ENCODE measurements at regions not wholly inside any gene's neighbourhood (a gene's known extent, or its start where the extent isn't known, plus 50 kb on each side); places are given as distances from the start of the nearest gene placed in this dataset.

DNA sequence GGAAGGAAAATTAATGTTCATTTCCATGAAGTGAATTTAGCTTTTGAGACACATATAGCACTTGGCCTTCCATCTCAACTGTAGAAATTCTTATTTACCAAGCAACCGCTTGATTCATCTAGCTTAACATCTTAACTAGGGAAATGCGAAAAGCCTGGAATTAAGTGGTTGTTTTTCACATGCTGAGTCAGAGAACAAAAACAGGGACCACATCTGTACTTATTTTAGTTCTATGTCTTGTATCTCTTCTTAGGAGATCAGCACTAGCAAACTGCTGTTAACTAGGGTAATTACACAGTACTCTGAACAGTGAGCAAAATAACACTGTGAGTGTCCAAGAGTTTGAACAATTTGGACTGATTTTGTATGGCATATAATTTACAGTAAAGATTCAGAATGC, 590.9 kb upstream of the NRSN1 start (continued):
- no peak for TF ChIP-seq MXD4 (CRISPR knock-in tag; IDR thresholded peaks at IDR 0.05; ENCODE audit: borderline replicate concordance)
- no peak for TF ChIP-seq RORB (CRISPR knock-in tag; IDR thresholded peaks at IDR 0.05)
- TF ChIP-seq, protein P1, sequence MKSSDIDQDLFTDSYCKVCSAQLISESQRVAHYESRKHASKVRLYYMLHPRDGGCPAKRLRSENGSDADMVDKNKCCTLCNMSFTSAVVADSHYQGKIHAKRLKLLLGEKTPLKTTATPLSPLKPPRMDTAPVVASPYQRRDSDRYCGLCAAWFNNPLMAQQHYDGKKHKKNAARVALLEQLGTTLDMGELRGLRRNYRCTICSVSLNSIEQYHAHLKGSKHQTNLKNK (CRISPR knock-in tag; IDR thresholded peaks at IDR 0.05), result no peak
- TF ChIP-seq, protein P2, sequence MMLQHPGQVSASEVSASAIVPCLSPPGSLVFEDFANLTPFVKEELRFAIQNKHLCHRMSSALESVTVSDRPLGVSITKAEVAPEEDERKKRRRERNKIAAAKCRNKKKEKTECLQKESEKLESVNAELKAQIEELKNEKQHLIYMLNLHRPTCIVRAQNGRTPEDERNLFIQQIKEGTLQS (CRISPR knock-in tag; conservative IDR thresholded peaks at IDR 0.05), result no peak
- no peak for TF ChIP-seq OVOL2 (CRISPR knock-in tag; IDR thresholded peaks at IDR 0.05; ENCODE audit: borderline replicate concordance)
- TF ChIP-seq, protein P3, sequence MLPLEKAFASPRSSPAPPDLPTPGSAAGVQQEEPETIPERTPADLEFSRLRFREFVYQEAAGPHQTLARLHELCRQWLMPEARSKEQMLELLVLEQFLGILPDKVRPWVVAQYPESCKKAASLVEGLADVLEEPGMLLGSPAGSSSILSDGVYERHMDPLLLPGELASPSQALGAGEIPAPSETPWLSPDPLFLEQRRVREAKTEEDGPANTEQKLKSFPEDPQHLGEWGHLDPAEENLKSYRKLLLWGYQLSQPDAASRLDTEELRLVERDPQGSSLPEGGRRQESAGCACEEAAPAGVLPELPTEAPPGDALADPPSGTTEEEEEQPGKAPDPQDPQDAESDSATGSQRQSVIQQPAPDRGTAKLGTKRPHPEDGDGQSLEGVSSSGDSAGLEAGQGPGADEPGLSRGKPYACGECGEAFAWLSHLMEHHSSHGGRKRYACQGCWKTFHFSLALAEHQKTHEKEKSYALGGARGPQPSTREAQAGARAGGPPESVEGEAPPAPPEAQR (CRISPR knock-in tag; IDR thresholded peaks at IDR 0.05), result no peak
- TF ChIP-seq NR2C2 (CRISPR knock-in tag; IDR thresholded peaks at IDR 0.05), result no peak
- TF ChIP-seq, protein P4, sequence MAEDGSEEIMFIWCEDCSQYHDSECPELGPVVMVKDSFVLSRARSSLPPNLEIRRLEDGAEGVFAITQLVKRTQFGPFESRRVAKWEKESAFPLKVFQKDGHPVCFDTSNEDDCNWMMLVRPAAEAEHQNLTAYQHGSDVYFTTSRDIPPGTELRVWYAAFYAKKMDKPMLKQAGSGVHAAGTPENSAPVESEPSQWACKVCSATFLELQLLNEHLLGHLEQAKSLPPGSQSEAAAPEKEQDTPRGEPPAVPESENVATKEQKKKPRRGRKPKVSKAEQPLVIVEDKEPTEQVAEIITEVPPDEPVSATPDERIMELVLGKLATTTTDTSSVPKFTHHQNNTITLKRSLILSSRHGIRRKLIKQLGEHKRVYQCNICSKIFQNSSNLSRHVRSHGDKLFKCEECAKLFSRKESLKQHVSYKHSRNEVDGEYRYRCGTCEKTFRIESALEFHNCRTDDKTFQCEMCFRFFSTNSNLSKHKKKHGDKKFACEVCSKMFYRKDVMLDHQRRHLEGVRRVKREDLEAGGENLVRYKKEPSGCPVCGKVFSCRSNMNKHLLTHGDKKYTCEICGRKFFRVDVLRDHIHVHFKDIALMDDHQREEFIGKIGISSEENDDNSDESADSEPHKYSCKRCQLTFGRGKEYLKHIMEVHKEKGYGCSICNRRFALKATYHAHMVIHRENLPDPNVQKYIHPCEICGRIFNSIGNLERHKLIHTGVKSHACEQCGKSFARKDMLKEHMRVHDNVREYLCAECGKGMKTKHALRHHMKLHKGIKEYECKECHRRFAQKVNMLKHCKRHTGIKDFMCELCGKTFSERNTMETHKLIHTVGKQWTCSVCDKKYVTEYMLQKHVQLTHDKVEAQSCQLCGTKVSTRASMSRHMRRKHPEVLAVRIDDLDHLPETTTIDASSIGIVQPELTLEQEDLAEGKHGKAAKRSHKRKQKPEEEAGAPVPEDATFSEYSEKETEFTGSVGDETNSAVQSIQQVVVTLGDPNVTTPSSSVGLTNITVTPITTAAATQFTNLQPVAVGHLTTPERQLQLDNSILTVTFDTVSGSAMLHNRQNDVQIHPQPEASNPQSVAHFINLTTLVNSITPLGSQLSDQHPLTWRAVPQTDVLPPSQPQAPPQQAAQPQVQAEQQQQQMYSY (CRISPR knock-in tag; IDR thresholded peaks at IDR 0.05), result no peak
- TF ChIP-seq, protein P5, sequence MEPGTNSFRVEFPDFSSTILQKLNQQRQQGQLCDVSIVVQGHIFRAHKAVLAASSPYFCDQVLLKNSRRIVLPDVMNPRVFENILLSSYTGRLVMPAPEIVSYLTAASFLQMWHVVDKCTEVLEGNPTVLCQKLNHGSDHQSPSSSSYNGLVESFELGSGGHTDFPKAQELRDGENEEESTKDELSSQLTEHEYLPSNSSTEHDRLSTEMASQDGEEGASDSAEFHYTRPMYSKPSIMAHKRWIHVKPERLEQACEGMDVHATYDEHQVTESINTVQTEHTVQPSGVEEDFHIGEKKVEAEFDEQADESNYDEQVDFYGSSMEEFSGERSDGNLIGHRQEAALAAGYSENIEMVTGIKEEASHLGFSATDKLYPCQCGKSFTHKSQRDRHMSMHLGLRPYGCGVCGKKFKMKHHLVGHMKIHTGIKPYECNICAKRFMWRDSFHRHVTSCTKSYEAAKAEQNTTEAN (CRISPR knock-in tag; IDR thresholded peaks at IDR 0.05), result no peak
- TF ChIP-seq, protein P6, sequence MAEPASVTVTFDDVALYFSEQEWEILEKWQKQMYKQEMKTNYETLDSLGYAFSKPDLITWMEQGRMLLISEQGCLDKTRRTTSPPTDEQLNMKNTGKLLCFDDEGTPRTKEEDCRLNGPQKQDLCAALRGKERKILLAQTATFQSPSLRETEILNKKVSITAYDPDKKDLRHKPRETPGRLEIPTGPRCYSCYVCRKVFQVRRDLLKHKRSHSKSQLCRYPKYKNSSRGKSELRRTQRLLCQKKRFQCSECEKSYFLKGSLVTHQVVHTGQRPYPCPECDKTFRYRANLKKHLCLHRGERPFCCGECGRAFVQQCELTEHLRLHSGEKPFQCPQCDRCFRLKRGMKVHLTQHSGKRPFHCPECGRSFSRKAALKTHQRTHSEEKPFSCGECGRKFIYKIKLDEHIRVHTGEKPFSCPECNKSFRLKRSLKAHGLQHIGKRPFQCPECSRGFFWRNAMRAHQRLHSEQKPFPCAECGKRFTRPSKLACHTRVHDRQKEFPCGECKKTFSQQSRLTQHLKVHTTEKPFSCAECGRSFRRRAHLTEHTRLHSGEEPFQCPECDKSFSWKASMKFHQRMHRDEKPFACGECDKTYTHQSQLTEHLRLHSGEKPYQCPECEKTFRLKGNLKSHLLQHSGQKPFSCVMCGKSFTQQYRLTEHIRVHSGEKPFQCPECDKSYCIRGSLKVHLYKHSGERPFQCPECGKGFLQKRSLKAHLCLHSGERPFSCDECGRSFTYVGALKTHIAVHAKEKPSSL (CRISPR knock-in tag; conservative IDR thresholded peaks at IDR 0.05), result no peak

DNA sequence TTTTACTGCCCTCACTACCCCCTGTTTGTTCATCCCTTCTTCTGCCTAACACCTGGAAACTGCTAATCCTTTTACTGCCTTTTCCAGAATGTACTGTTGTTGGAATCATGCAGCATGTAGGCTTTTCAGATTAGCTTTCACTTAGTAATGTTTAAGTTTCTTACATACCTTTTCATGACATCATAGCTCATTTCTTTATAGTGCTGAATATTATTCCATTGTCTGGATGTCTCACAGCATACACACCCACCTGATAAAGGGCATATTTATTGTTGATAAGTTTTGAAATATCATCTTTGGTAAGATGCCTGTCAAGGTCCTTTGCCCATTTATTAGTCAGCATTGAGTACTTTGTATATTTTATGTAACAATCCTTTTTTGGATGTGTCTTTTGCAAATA, 588.2 kb upstream of the NRSN1 start:
- ChIA-PET CTCF (no interaction called here), POLR2A (no interaction called here)
- Mint-ChIP-seq H3K27ac (no peak overlapping the region), H3K9me3 (no peaks in the 10 kb centered on the region; the same call in 1 of the 2 replicates), H3K4me3 (no peak overlapping the region), H3K4me1 (peaks cover 19% of the 10 kb centered on the region), H3K27me3 (ENCODE audit: low read depth) (no peaks in the 10 kb centered on the region; the same call in 1 of the 2 replicates), H3K36me3 (no peaks in the 10 kb centered on the region)
- ATAC-seq (no peak), DNase-seq (ENCODE audit: low spot score) (no peak)
- TF ChIP-seq HMGA2 (CRISPR knock-in tag; IDR thresholded peaks at IDR 0.05) (no peak), SP1 (CRISPR knock-in tag; conservative IDR thresholded peaks at IDR 0.05) (no peak), TCF7 (CRISPR knock-in tag; IDR thresholded peaks at IDR 0.05; ENCODE audit: low read depth) (no peak), ELF4 (CRISPR knock-in tag; IDR thresholded peaks at IDR 0.05; ENCODE audit: low read depth) (no peak), CREB1 (CRISPR knock-in tag; IDR thresholded peaks at IDR 0.05) (no peak), ATF1 (CRISPR knock-in tag; IDR thresholded peaks at IDR 0.05) (no peak), ZNF219 (CRISPR knock-in tag; IDR thresholded peaks at IDR 0.05; ENCODE audit: borderline replicate concordance) (no peak), CBFB (CRISPR knock-in tag; IDR thresholded peaks at IDR 0.05; ENCODE audit: low read depth) (no peak)
- TF ChIP-seq, protein P7, sequence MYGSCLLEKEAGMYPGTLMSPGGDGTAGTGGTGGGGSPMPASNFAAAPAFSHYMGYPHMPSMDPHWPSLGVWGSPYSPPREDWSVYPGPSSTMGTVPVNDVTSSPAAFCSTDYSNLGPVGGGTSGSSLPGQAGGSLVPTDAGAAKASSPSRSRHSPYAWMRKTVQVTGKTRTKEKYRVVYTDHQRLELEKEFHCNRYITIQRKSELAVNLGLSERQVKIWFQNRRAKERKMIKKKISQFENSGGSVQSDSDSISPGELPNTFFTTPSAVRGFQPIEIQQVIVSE (CRISPR knock-in tag; IDR thresholded peaks at IDR 0.05; ENCODE audit: borderline replicate concordance), result no peak
- TF ChIP-seq, protein P8, sequence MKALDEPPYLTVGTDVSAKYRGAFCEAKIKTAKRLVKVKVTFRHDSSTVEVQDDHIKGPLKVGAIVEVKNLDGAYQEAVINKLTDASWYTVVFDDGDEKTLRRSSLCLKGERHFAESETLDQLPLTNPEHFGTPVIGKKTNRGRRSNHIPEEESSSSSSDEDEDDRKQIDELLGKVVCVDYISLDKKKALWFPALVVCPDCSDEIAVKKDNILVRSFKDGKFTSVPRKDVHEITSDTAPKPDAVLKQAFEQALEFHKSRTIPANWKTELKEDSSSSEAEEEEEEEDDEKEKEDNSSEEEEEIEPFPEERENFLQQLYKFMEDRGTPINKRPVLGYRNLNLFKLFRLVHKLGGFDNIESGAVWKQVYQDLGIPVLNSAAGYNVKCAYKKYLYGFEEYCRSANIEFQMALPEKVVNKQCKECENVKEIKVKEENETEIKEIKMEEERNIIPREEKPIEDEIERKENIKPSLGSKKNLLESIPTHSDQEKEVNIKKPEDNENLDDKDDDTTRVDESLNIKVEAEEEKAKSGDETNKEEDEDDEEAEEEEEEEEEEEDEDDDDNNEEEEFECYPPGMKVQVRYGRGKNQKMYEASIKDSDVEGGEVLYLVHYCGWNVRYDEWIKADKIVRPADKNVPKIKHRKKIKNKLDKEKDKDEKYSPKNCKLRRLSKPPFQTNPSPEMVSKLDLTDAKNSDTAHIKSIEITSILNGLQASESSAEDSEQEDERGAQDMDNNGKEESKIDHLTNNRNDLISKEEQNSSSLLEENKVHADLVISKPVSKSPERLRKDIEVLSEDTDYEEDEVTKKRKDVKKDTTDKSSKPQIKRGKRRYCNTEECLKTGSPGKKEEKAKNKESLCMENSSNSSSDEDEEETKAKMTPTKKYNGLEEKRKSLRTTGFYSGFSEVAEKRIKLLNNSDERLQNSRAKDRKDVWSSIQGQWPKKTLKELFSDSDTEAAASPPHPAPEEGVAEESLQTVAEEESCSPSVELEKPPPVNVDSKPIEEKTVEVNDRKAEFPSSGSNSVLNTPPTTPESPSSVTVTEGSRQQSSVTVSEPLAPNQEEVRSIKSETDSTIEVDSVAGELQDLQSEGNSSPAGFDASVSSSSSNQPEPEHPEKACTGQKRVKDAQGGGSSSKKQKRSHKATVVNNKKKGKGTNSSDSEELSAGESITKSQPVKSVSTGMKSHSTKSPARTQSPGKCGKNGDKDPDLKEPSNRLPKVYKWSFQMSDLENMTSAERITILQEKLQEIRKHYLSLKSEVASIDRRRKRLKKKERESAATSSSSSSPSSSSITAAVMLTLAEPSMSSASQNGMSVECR (CRISPR knock-in tag; IDR thresholded peaks at IDR 0.05; ENCODE audit: borderline replicate concordance), result no peak
- TF ChIP-seq, protein P9, sequence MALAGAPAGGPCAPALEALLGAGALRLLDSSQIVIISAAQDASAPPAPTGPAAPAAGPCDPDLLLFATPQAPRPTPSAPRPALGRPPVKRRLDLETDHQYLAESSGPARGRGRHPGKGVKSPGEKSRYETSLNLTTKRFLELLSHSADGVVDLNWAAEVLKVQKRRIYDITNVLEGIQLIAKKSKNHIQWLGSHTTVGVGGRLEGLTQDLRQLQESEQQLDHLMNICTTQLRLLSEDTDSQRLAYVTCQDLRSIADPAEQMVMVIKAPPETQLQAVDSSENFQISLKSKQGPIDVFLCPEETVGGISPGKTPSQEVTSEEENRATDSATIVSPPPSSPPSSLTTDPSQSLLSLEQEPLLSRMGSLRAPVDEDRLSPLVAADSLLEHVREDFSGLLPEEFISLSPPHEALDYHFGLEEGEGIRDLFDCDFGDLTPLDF (CRISPR knock-in tag; IDR thresholded peaks at IDR 0.05), result no peak
